ENCODE measurements at regions not wholly inside any gene's neighbourhood (a gene's known extent, or its start where the extent isn't known, plus 50 kb on each side); places are given as distances from the start of the nearest gene placed in this dataset.
A peak's percentile ranks its signal among the peaks of the same experiment; 100 is the strongest.
"Not testable (repeated sequence)": the region's sequence is repeated elsewhere in the genome, so short reads cannot be mapped to it uniquely, and the experiment has no call there.

GRCh38 chr9:90233081-90233480 is 409.5 kb downstream of the DIRAS2 start:
- not testable (repeated sequence) for DNase-seq (ENCODE audit: low spot score)

DNA sequence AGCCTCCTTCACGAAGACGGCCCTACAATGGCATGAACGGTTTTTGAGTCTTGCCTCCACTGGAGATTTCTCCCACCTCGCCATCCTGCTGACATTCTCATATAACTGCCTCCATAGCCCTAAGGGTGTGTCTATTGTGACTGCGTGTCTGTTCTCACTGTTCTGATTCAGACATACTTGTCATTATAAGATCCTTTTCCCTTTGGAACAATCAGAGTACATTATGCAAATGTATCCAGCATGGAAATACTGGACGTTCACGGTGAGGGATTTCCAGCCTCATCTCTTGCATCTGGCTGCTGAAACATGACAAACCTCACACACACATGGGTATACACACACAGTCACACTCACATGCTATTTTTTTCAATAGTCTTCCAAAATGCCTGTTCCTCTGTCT is 402.1 kb downstream of the DIRAS2 start:
- DNase-seq (ENCODE audit: low spot score): no peak

- no peak for DNase-seq (ENCODE audit: low spot score)
These were observed 397.0 kb downstream of the DIRAS2 start for GRCh38 chr9:90245661-90246060.

DNA sequence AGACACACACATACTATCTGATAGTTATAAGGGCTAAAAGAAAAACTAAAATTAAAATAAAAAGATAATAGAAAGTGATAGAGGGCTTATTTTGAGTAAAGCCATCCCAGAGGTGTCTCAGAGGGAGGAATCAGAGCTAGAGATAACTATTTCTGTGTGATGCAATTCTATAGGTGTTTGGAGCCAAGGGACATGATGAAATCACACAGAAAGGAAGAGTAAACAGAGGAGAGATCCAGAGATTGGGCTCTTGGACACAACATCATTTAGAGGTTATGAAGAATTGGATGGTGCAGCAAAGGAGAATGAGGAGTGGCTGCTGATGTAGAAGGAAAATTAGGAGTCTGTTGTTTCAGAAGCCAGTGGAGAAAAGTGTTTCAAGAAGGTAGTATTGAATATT is 393.5 kb downstream of the DIRAS2 start:
- DNase-seq (ENCODE audit: low spot score): no peak

GRCh38 chr9:90251316-90251715 is 391.3 kb downstream of the DIRAS2 start:
- DNase-seq (ENCODE audit: low spot score): no peak

DNA sequence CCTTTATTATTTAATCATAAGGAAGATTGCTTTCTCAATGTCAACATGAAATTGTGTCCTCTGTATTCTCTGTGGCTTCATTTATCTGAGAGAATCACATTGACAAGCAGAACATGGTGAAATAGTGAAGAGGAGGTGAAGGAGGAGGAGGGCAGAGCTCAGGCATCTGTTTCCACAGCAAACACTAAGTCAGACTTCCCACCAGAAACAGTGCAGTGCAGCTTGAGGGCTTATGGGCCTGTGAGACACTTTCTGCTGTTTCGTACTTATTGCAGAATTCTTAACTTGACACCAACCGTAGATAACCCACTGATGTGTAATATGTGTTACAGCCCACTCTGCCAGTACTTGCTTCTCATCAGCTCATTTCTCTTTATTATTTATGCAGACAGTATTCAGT is 386.3 kb downstream of the DIRAS2 start:
- no peak for DNase-seq (ENCODE audit: low spot score)

DNA sequence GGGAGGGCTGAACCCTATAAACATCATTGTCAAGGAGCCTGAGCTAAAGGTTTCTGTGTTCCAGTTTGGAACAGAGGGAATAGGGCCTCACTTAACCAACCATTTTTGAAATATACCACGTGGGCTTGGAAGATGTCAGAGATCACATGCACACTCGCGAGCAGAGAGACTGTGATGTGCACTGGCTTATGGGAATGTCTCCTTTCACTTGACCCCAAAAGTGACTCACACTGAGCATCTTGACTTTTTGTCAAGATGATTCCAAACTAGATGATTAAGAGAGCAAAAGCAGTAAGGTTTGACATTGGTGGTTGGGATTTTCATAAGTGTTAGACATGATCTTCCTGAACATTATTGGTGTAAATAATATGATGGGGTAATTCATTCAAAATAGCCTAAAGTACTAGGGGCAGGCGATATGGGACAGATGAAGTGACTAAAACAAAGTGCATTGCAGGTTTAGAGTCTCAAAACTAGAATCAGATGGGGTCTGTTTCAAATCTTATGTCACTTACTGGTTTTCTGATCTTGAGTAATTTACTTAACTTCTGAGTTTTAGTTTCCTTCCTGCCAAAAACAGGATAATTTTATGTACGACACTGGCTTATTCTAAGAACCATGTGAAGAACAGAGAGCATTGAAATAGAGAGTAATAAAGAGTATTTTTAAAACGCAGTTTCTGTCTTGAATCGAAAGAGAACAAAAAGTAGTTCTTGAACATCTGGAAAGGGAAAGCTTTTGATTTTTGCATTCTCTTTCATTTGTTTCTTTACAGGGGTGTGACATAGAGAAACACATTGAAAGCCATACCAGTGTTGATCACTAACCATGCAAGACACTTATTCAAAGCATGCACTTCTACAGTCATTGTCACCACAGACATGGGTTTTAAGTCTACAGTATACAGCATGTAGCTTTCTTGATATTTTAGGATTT is 383.0 kb downstream of the DIRAS2 start:
- DNase-seq (ENCODE audit: low spot score): no peak

DNA sequence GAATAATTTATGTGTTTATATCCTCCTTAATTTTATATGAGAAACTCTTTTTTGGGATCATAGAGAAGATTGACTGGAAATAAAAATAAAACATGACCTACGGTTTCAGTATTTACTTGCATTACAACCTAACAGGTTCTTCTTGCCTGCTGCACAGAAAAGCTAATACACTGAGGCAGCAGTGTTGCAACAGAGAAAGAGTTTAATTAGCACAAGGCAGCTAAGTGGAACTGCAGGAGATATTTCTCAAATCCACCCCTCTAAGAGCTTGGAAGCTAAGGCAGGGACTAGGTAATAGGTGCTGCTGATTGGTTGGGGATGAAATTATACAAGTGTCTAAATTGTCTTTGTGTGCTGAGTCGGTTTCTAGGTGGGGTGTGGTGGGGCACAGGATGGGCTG is 380.9 kb downstream of the DIRAS2 start:
- no peak for DNase-seq (ENCODE audit: low spot score)

DNA sequence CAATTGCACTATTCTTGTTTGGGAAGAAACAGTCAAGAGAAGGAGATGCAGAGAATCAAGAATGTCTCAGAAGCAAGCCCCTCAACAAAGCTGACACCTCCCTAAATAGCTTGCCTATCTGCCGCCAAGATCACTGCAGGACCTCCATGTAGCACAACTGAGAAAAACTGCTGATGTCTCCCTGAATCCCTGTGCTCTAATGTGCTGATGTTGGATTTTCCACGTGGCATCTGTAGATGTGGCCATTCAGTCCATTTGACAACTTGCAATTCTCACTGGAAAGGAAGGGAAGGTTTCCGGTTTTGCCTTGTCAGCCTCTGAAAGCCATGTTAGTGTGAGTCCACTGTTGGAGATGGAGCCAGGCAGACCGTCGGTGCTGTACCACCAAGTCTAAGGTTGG is 374.0 kb downstream of the DIRAS2 start:
- no peak for DNase-seq (ENCODE audit: low spot score)

DNA sequence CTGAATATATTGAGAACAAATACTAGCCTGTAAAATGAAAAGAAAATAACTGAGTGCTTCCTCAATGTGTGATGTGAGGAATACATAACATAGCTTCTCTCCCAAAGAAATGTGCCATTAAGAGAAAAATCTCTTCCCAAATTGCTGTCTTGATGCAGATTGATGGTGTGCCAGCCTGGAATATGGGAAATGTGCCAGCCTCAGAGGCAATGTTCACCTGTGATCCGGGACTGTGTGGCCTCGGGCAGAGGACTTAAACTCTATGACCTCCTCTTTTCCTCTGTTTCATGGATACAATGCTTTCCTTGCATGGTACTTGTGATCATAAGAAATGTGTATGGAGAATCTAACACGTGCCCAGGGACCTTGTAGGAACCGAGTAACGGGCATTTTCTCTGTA is 370.9 kb downstream of the DIRAS2 start:
- DNase-seq (ENCODE audit: low spot score): no peak

DNA sequence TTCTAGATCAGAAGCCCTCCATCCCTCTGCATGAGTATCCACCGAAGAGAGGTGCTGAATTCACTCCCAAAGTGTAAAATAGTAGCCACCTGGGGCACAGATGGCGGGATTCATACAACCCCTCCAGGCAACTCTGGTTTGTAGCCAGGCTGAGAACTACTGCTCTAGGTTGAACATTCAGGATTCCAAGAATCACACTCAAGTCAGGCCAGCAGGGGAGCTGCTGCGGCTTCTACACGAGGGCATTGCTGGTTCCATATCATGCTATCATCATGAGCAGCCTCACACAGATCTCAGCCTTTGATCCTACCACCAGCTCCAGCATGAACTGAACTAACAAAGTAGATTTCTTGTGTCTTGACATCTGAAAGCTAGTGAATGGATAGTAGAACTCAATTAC is 367.9 kb downstream of the DIRAS2 start:
- no peak for DNase-seq (ENCODE audit: low spot score)

DNA sequence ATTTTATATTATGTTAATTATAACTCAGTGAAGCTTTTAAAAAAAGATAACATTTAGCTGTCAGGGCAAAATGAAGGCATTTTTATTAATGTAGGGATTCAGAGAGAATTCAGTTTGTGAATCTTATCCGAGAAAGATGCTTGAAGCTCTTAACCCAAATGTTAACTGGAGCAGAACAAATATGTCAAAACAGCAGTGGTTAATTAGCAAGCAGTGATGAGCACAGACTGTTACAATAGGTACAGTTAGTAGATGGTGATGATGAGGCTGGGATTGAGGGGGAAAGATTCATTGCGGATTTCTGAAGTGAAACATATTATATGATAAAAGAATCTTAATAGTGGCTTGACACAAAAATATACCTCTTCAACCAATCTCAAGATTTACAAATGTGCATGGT is 356.7 kb downstream of the DIRAS2 start:
- no peak for DNase-seq (ENCODE audit: low spot score)

GRCh38 chr9:90287567-90288274 is 354.9 kb downstream of the DIRAS2 start:
- DNase-seq (ENCODE audit: low spot score): no peak

GRCh38 chr9:90288275-90288639 is 354.4 kb downstream of the DIRAS2 start:
- no peak for DNase-seq (ENCODE audit: low spot score)

GRCh38 chr9:90290716-90291485 is 351.7 kb downstream of the DIRAS2 start:
- DNase-seq (ENCODE audit: low spot score): no peak

- peak; percentile 2 for DNase-seq (ENCODE audit: low spot score)
These were observed 346.1 kb downstream of the DIRAS2 start for GRCh38 chr9:90296539-90296938.

DNA sequence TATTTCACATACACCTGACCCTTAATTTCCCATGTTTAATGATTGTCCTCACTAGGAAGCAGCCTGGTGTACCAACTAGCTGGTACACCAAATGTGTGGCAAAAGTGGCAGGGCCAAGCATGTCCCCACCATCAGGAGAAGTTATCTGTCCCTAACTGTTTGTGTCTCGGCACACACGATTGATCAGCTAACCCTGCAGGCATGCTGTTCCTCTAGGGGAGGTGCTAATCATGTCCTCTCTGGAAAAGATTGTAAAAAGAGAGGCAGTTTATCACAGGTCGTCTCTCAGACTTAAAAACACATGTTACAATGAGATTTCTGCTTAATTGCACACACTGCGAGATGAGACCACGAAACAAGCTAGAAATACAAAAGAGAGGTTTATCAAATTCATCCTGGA is 342.7 kb downstream of the DIRAS2 start:
- no peak for DNase-seq (ENCODE audit: low spot score)

DNA sequence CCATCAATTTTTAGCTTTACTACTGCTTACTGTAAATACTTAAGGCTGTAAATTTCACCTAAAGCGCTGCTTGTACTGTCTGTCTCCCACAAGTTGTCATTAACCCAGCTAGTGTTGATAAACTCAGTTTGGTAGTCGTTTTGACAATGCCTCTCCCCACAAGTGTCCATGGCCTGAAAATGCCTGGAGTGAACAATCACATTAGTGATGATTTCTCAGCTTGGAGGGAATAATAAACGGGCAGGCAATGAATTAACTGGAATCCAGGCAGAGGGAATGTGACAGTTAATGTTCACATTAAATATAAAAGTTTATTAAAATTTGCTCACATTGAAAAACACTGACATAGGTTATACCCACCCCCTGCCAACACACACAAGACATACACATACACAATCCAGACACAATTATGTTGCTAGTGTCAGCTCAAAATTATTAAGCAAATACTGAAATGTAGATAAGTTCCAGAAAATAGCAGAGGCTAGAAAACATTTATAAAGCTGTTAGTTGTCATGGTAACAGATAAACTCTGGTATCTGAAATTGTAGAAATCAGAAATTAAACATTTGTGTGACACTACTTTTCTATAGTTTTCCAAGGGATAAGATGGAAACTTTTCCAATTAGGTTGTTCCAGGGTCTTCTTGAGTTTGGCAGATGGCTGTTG is 341.9 kb downstream of the DIRAS2 start:
- no peak for DNase-seq (ENCODE audit: low spot score)

DNA sequence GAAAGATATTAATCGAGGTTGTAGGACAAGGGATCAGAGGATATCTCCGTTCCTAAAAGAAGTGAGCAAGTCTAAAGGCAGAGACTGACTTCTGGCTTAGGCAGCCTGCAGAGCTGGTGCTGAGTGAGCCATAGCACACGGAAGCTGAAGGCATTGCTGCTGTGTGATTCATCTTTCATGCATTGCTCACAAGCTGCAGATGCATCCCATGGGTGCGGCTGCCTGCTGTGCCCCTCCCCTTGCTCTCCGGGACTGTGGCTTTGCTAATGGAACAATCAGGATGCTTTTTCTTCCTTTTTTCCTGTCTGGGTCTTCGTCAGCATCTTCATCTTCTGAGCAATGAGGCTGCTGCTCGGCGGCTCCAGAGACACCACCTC is 341.4 kb downstream of the DIRAS2 start:
- peak; percentile 3 for DNase-seq (ENCODE audit: low spot score)

DNA sequence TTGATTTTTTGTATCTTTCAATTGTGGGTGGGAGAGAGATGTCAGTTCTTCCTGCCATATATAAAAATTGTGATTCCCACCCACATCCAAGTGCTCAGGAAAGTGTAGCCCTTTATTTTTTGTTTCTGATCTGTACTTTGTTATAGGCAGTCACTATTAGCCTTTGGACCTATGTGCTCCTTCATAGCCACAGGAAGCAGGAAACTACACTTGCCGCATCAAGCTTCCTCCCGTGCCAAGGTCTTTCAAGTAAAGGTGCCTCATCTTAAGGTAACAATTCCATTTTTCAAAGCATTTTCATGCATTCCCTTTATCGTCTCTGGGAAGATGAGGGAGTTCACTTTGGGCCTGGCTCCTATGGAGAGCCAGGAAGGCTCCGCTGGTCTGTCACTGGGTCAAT is 339.0 kb downstream of the DIRAS2 start:
- DNase-seq (ENCODE audit: low spot score): no peak

DNA sequence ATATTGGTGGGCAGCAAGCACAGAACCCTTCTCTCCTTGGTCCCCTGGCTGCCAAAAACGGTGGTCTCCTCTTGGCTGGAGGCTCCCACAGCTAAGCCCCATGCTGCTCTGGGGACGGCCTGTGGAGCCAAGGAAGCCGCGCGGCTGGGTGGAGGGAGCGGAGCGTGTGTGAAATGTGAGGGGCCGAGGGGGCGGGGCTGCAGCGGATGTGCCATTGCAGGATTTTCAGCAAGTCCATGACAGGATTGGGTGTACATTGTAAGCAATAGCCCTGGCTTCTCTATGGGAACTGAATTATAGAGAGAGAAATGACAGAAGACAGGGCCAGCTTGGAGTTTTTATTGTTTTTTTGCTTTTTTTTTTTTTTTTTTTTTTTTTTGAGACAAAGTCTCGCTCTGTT is 336.5 kb downstream of the DIRAS2 start:
- DNase-seq (ENCODE audit: low spot score): no peak

DNA sequence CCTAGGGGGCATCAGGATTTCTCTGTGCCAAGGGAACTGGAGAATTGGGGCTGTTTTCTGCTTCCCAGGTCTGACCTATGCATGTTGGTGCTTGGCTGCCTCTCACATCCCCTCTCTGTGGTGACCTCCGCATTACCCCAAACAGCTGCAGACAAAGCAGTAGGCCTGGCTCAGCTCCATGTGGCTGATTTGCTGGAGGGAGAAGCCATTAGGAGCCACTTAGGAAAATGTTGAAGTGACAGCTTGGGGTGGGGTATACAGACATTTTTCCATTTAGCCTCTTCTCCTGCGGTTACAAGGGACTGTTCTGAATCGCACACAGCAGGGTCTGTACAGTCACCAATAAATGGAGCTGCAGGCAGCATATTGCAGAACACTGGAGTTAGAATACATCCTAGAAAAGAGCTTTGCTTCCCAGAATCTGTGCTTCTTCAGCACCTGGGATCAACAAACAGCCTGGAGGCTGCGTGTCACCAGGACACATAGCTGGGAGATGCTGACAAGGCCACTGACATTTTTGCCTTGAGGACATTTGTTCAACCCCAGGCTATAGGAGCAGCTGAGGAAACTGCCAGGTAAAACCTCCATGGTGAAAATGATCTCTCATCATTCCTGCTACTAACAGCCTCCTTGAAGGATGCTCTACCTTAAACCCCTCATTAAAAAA is 335.3 kb downstream of the DIRAS2 start:
- DNase-seq (ENCODE audit: low spot score): peak; percentile 6
